HCT116 (cell line): ENCODE measurements at regions not wholly inside any gene's neighbourhood (a gene's known extent, or its start where the extent isn't known, plus 50 kb on each side); places are given as distances from the start of the nearest gene placed in this dataset.

Experiments
- ATAC-seq: fragments of 200-7000 bp; cut with Tn5 transposase; 2 replicates; pipeline ENCODE4 v1.9.1; 2020; ENCODE audit warnings: mild to moderate bottlenecking, moderate library complexity
- BruUV-seq: library from RNA; stranded (reverse); fragments of 400-500 nt; replicated peaks from 2 replicates; lab custom pipeline; 2021; lab: Mats Ljungman, UMichigan
- CTCF ChIA-PET: fragments of 300-600 bp; sonication (Branson Sonifier 250); formaldehyde crosslinking; loops from one replicate; lab custom pipeline; 2021; ENCODE audit warnings: antibody characterized with exemption; lab: Charles Lee
- POLR2A ChIA-PET: fragments of 300-600, 350-600 bp; sonication (Branson Sonifier 250); formaldehyde crosslinking; loops from one replicate; lab custom pipeline; 2021; ENCODE audit warnings: antibody characterized with exemption; lab: Charles Lee
- RAD21 ChIA-PET, 2 experiments: fragments of 300-600 bp; sonication (Branson Sonifier 250); formaldehyde crosslinking; loops; one replicate each; lab custom pipeline; 2023; ENCODE audit warnings: low total read pairs in 2 of 2; ENCODE audit not compliant: uncharacterized antibody in 2 of 2, unreplicated experiment in 2 of 2, low non-redundant PET in 1 of 2; lab: Charles Lee
- DNase-seq: peaks from one replicate; pipeline ENCODE4 v3.0.0-alpha.2; 2010; ENCODE audit warnings: low read depth, low spot score
- H2AFZ ChIP-seq: fragments of 200-600 bp; shearing (Covaris generic), sonication (generic); 2 replicates; pipeline ENCODE4 v1.6.1; 2017; ENCODE audit warnings: low read depth, mixed run types, mixed read lengths, antibody characterized with exemption, low read length; ENCODE audit not compliant: poor library complexity, severe bottlenecking
- H3K27ac ChIP-seq: 2 replicates; pipeline ENCODE4 v1.5.1; 2012; ENCODE audit warnings: low read depth, low read length
- H3K27me3 ChIP-seq: fragments of 200-600 bp; sonication (generic); 2 replicates; pipeline ENCODE4 v1.6.1; 2016; ENCODE audit warnings: mixed run types, low read length, mixed read lengths; ENCODE audit not compliant: insufficient read depth
- H3K36me3 ChIP-seq, 2 experiments: fragments of 200-500 bp in 1 of 2; fragments of 200-600 bp in 1 of 2; sonication (Bioruptor generic) in 1 of 2; sonication (generic) in 1 of 2; 2 replicates each; pipeline versions ENCODE4 v1.5.1 to v1.6.1; 2014 to 2016; ENCODE audit warnings: low read length in 2 of 2, inconsistent platforms in 1 of 2, mixed read lengths in 1 of 2, mixed run types in 1 of 2; ENCODE audit not compliant: insufficient read depth in 2 of 2, control insufficient read depth in 1 of 2
- H3K4me1 ChIP-seq, 2 experiments: fragments of 200-600 bp in 1 of 2; sonication (generic) in 1 of 2; 2 replicates each; pipeline versions ENCODE4 v1.5.1 to v1.6.1; 2012 to 2017; ENCODE audit warnings: low read length in 2 of 2, inconsistent platforms in 1 of 2, mild to moderate bottlenecking in 1 of 2, mixed read lengths in 1 of 2, mixed run types in 1 of 2, moderate library complexity in 1 of 2; ENCODE audit not compliant: insufficient read depth in 2 of 2, control insufficient read depth in 1 of 2
- H3K4me2 ChIP-seq: fragments of 200-600 bp; sonication (generic); 2 replicates; pipeline ENCODE4 v1.6.1; 2017; ENCODE audit warnings: mixed run types, low read length, mixed read lengths
- H3K4me3 ChIP-seq, 2 experiments: fragments of 200-600 bp in 1 of 2; sonication (generic) in 1 of 2; replicated peaks in 1 of 2; 2 replicates each; pipeline ENCODE4 v1.5.1; 2011 to 2016; ENCODE audit warnings: low read length in 2 of 2, control low read depth in 1 of 2, low read depth in 1 of 2, mild to moderate bottlenecking in 1 of 2, mixed read lengths in 1 of 2, mixed run types in 1 of 2
- H3K79me2 ChIP-seq: fragments of 200-600 bp; sonication (generic); 2 replicates; pipeline ENCODE4 v1.6.1; 2017; ENCODE audit warnings: mild to moderate bottlenecking, mixed run types, low read length, moderate library complexity, mixed read lengths; ENCODE audit not compliant: insufficient read depth
- H3K9ac ChIP-seq: fragments of 200-600 bp; sonication (generic); 2 replicates; pipeline ENCODE4 v1.6.1; 2016; ENCODE audit warnings: low read length, mixed read lengths
- H3K9me2 ChIP-seq: fragments of 200-600 bp; sonication (generic), shearing (Covaris generic); 2 replicates; pipeline ENCODE4 v1.6.1; 2017; ENCODE audit warnings: mixed run types, mild to moderate bottlenecking, moderate library complexity; ENCODE audit not compliant: insufficient read depth
- H3K9me3 ChIP-seq, 2 experiments: fragments of 200-500 bp in 1 of 2; fragments of 200-600 bp in 1 of 2; sonication (Bioruptor generic) in 1 of 2; sonication (generic) in 1 of 2; 2 replicates each; pipeline ENCODE4 v1.6.1; 2014 to 2017; ENCODE audit warnings: low read length in 2 of 2, mixed read lengths in 2 of 2, inconsistent platforms in 1 of 2, low read depth in 1 of 2, mild to moderate bottlenecking in 1 of 2, mixed run types in 1 of 2, moderate library complexity in 1 of 2; ENCODE audit not compliant: control insufficient read depth in 1 of 2, insufficient read depth in 1 of 2
- H4K20me1 ChIP-seq: fragments of 200-600 bp; sonication (generic), shearing (Covaris generic); 2 replicates; pipeline ENCODE4 v1.6.1; 2017; ENCODE audit warnings: mixed run types, mild to moderate bottlenecking, moderate library complexity; ENCODE audit not compliant: insufficient read depth
- REST ChIP-seq: IDR thresholded peaks from 2 replicates; pipeline ENCODE4 v1.6.1; 2012; ENCODE audit warnings: low read depth
- TCF7L2 ChIP-seq: IDR thresholded peaks from 2 replicates; pipeline ENCODE4 v1.7.0; 2011; ENCODE audit warnings: borderline replicate concordance, inconsistent platforms; ENCODE audit not compliant: insufficient read depth, insufficient read length; ENCODE audit errors: extremely low read depth
- ZBTB33 ChIP-seq: IDR thresholded peaks from 2 replicates; pipeline ENCODE4 v1.6.1; 2011; ENCODE audit warnings: mild to moderate bottlenecking, low read length, moderate library complexity; ENCODE audit not compliant: insufficient replicate concordance; ENCODE audit errors: extremely low read depth
- intact Hi-C: fragments of 100-400 bp; cut with micrococcal nuclease; formaldehyde crosslinking; loops from 2 replicates; pipeline ENCODE4 v1.10.0; 2022

- TF ChIP-seq REST = no peak
- no peak overlapping the region for H3K4me3 ChIP-seq
- no peak overlapping the region for H3K9ac ChIP-seq
- ChIA-PET CTCF (no interaction called here), RAD21 (no interaction called here), POLR2A (no interaction called here)
- no peaks in the 10 kb centered on the region for H3K36me3 ChIP-seq
- no peaks in the 10 kb centered on the region for H3K4me1 ChIP-seq
- intact Hi-C loops = no loop called here
- no peak overlapping the region for H3K4me2 ChIP-seq
- H2AFZ ChIP-seq = no peak overlapping the region
- H4K20me1 ChIP-seq = no peaks in the 10 kb centered on the region
- no peak overlapping the region for H3K27ac ChIP-seq
- no peaks in the 10 kb centered on the region for H3K9me2 ChIP-seq
- no peaks in the 10 kb centered on the region for H3K79me2 ChIP-seq
- no peaks in the 10 kb centered on the region for H3K9me3 ChIP-seq
- ATAC-seq = no peak
- no peak for DNase-seq
- H3K27me3 ChIP-seq = no peaks in the 10 kb centered on the region
- BruUV-seq = no TSS peak
Measured at GRCh38 chr12:34106172-34106571, 83.9 kb downstream of the ALG10 start.

GRCh38 chr12:34107016-34107415, 84.7 kb downstream of the ALG10 start:
- DNase-seq = no peak
- no peak for ATAC-seq
- RAD21 ChIA-PET = no interaction called here
- POLR2A ChIA-PET = no interaction called here
- TF ChIP-seq ZBTB33 = no peak
- no peak for TF ChIP-seq TCF7L2
- intact Hi-C loops = no loop called here
- Histone ChIP-seq H3K27me3 (no peaks in the 10 kb centered on the region), H2AFZ (no peak overlapping the region), H3K9me3 (no peaks in the 10 kb centered on the region), H3K9ac (no peak overlapping the region), H3K36me3 (no peaks in the 10 kb centered on the region), H3K27ac (no peak overlapping the region), H3K9me2 (no peaks in the 10 kb centered on the region), H3K4me3 (no peak overlapping the region), H3K79me2 (no peaks in the 10 kb centered on the region), H3K4me2 (no peak overlapping the region), H3K4me1 (no peaks in the 10 kb centered on the region), H4K20me1 (no peaks in the 10 kb centered on the region)
- BruUV-seq = no TSS peak
- CTCF ChIA-PET = no interaction called here
